GM12878 (cell line): ENCODE measurements at regions not wholly inside any gene's neighbourhood (a gene's known extent, or its start where the extent isn't known, plus 50 kb on each side); places are given as distances from the start of the nearest gene placed in this dataset.

ENCODE experiments used
- ATAC-seq: fragments of 200-7000 bp; cut with Tn5 transposase; 3 replicates; pipeline ENCODE4 v1.9.1; 2020; ENCODE audit warnings: mild to moderate bottlenecking, moderate library complexity
- BruUV-seq: library from RNA; stranded (reverse); fragments of 400-500 nt; replicated peaks from 2 replicates; lab custom pipeline; 2021; lab: Mats Ljungman, UMichigan
- CTCF ChIA-PET: fragments of 300-600 bp; sonication (Branson Sonifier 250); formaldehyde crosslinking; extraction: SDS; loops from one replicate; lab custom pipeline; 2021; ENCODE audit warnings: inconsistent platforms; lab: Yijun Ruan, JAX
- POLR2A ChIA-PET: fragments of 350-600 bp; formaldehyde crosslinking; extraction: SDS; loops from one replicate; lab custom pipeline; 2021; ENCODE audit warnings: inconsistent platforms; lab: Charles Lee
- RAD21 ChIA-PET: fragments of 300-600 bp; sonication (Branson Sonifier 250); formaldehyde crosslinking; loops from one replicate; lab custom pipeline; 2023; ENCODE audit warnings: antibody characterized with exemption; ENCODE audit not compliant: unreplicated experiment; lab: Charles Lee
- SMC1A ChIA-PET: fragments of 300-600 bp; sonication (Branson Sonifier 250); formaldehyde crosslinking; loops from one replicate; lab custom pipeline; 2023; ENCODE audit not compliant: unreplicated experiment, uncharacterized antibody; lab: Charles Lee
- DNase-seq: peaks from one replicate; pipeline ENCODE4 v3.0.0-alpha.2; 2011; ENCODE audit warnings: low read depth, low spot score
- FAIRE-seq: peaks from 3 replicates; lab custom pipeline; 2011; peaks lifted over from hg19 to GRCh38; lab: Jason Lieb, UNC
- H2AFZ ChIP-seq: 2 replicates; pipeline ENCODE4 v1.6.0; 2011; ENCODE audit warnings: low read depth, low read length, control low read depth; ENCODE audit not compliant: control insufficient read depth
- H3K27ac ChIP-seq: 2 replicates; pipeline ENCODE4 v1.5.1; 2011; ENCODE audit warnings: control low read depth; ENCODE audit not compliant: control insufficient read depth, insufficient read depth
- H3K27me3 ChIP-seq, 2 experiments: replicated peaks in 1 of 2; 2 replicates each; pipeline versions ENCODE4 v1.6.0 to v1.6.1; 2011; ENCODE audit warnings: low read length in 1 of 2; ENCODE audit not compliant: control insufficient read depth in 2 of 2, insufficient read depth in 2 of 2
- H3K36me3 ChIP-seq, 2 experiments: 2 replicates each; pipeline ENCODE4 v1.5.1; 2011; ENCODE audit warnings: low read length in 1 of 2; ENCODE audit not compliant: control insufficient read depth in 2 of 2, insufficient read depth in 2 of 2
- H3K4me1 ChIP-seq: 2 replicates; pipeline ENCODE4 v1.6.1; 2011; ENCODE audit warnings: mild to moderate bottlenecking, low read length, moderate library complexity, mixed read lengths; ENCODE audit not compliant: control insufficient read depth, insufficient read depth
- H3K4me2 ChIP-seq: 2 replicates; pipeline ENCODE4 v1.6.0; 2011; ENCODE audit warnings: control low read depth; ENCODE audit not compliant: control insufficient read depth, insufficient read depth
- H3K4me3 ChIP-seq: fragments of 200-600 bp; sonication (generic); 2 replicates; pipeline ENCODE4 v1.5.1; 2016
- H3K79me2 ChIP-seq: 2 replicates; pipeline ENCODE4 v1.6.0; 2011; ENCODE audit warnings: low read length; ENCODE audit not compliant: control insufficient read depth, insufficient read depth
- H3K9ac ChIP-seq: 2 replicates; pipeline ENCODE4 v1.8.0; 2011; ENCODE audit warnings: low read length, control low read depth, mixed read lengths; ENCODE audit not compliant: control insufficient read depth, insufficient read depth
- H3K9me3 ChIP-seq: replicated peaks from 3 replicates; pipeline ENCODE4 v1.5.1; 2011; ENCODE audit warnings: mild to moderate bottlenecking, low read length; ENCODE audit not compliant: control insufficient read depth, insufficient read depth
- H4K20me1 ChIP-seq: 2 replicates; pipeline ENCODE4 v1.6.0; 2011; ENCODE audit not compliant: control insufficient read depth, insufficient read depth
- BCL11A ChIP-seq: IDR thresholded peaks from 2 replicates; pipeline ENCODE4 v1.6.1; 2011; ENCODE audit warnings: low read depth, low read length
- CHD4 ChIP-seq: fragments of 200-600 bp; sonication (generic); IDR thresholded peaks from 2 replicates; pipeline ENCODE4 v1.6.1; 2016; ENCODE audit warnings: mild to moderate bottlenecking
- CREB1 ChIP-seq: IDR thresholded peaks from 2 replicates; pipeline ENCODE4 v1.6.1; 2012; ENCODE audit warnings: low read depth, mild to moderate bottlenecking, inconsistent platforms
- DPF2 ChIP-seq: fragments of 450-650 bp; IDR thresholded peaks from 2 replicates; pipeline ENCODE4 v1.6.1; 2017; ENCODE audit warnings: mild to moderate bottlenecking
- EGR1 ChIP-seq, 2 experiments: IDR thresholded peaks; 1 replicate in 1 of 2; 2 replicates in 1 of 2; pipeline ENCODE4 v1.6.1; 2011 to 2012; ENCODE audit warnings: low read depth in 2 of 2, low read length in 2 of 2, borderline replicate concordance in 1 of 2, mild to moderate bottlenecking in 1 of 2, moderate library complexity in 1 of 2
- JUNB ChIP-seq: IDR thresholded peaks from 2 replicates; pipeline ENCODE4 v1.6.1; 2016; ENCODE audit warnings: antibody characterized with exemption, mild to moderate bottlenecking
- KDM1A ChIP-seq: fragments of 200-600 bp; sonication (generic); IDR thresholded peaks from 2 replicates; pipeline ENCODE4 v1.6.1; 2016; ENCODE audit warnings: borderline replicate concordance
- KLF5 ChIP-seq: fragments of 450-650 bp; IDR thresholded peaks from 2 replicates; pipeline ENCODE4 v1.6.1; 2014; ENCODE audit warnings: mild to moderate bottlenecking; ENCODE audit not compliant: partially characterized antibody
- PBX3 ChIP-seq: IDR thresholded peaks from 2 replicates; pipeline ENCODE4 v1.6.1; 2011; ENCODE audit warnings: mild to moderate bottlenecking, low read depth, low read length, moderate library complexity; ENCODE audit not compliant: insufficient replicate concordance
- POU2F2 ChIP-seq: IDR thresholded peaks from 3 replicates; pipeline ENCODE4 v1.6.1; 2011; ENCODE audit warnings: low read depth, mild to moderate bottlenecking, low read length, borderline replicate concordance
- RBBP5 ChIP-seq: fragments of 200-600 bp; sonication (generic); conservative IDR thresholded peaks from 2 replicates; pipeline ENCODE4 v1.6.1; 2016
- STAT3 ChIP-seq: IDR thresholded peaks from 2 replicates; pipeline ENCODE4 v1.6.1; 2011; ENCODE audit warnings: low read depth, low read length, improper control_type of control experiment
- ZBED1 ChIP-seq: IDR thresholded peaks from 2 replicates; pipeline ENCODE4 v1.6.1; 2016; ENCODE audit warnings: borderline replicate concordance
- ZBTB33 ChIP-seq: fragments of 450-650 bp; IDR thresholded peaks from 2 replicates; pipeline ENCODE4 v1.6.1; 2017; ENCODE audit warnings: mild to moderate bottlenecking
- ZNF622 ChIP-seq: fragments of 450-650 bp; IDR thresholded peaks from 2 replicates; pipeline ENCODE4 v1.6.1; 2017; ENCODE audit warnings: mild to moderate bottlenecking, inconsistent platforms
- WGBS: methylation state at CpG from one replicate; pipeline ENCODE4 v1.1.6; 2016; ENCODE audit warnings: low lambda C conversion rate; ENCODE audit not compliant: insufficient replicate concordance, insufficient coverage; ENCODE audit errors: missing lambda C conversion rate; 5-methylcytosine and 5-hydroxymethylcytosine counted together
- in situ Hi-C: fragments of 300-500 bp; cut with MboI; formaldehyde crosslinking; loops from 9 replicates; pipeline ENCODE4 v1.14.3; 2018; ENCODE audit warnings: mixed read lengths
- intact Hi-C: fragments of 100-400 bp; cut with micrococcal nuclease; formaldehyde crosslinking; loops from one replicate; pipeline ENCODE4 v1.14.2; 2022; ENCODE audit not compliant: unreplicated experiment

- intact Hi-C loops, result no loop called here
- Histone ChIP-seq H3K9ac (no peak overlapping the region), H4K20me1 (no peaks in the 10 kb centered on the region), H3K4me2 (no peak overlapping the region), H3K79me2 (no peaks in the 10 kb centered on the region), H3K4me3 (no peak overlapping the region), H3K9me3 (no peaks in the 10 kb centered on the region; the same call in 1 of the 3 replicates), H3K36me3 (no peaks in the 10 kb centered on the region), H3K4me1 (no peaks in the 10 kb centered on the region), H3K27me3 (peaks cover 0 to 2% of the 10 kb centered on the region in 2 experiments; a peak in 1 of 4 replicates), H3K27ac (no peak overlapping the region), H2AFZ (no peak overlapping the region)
- TF ChIP-seq POU2F2, result no peak
- TF ChIP-seq STAT3, result no peak
- no peak for TF ChIP-seq ZBTB33
- TF ChIP-seq ZNF622, result no peak
- TF ChIP-seq KLF5, result no peak
- no peak for TF ChIP-seq KDM1A
- no peak for TF ChIP-seq CHD4
- no peak for TF ChIP-seq BCL11A
- no peak for TF ChIP-seq ZBED1
- TF ChIP-seq CREB1, result no peak
- TF ChIP-seq JUNB, result no peak
- TF ChIP-seq DPF2, result no peak
- TF ChIP-seq EGR1 (IDR thresholded peaks at IDR 0.05; ENCODE audit: borderline replicate concordance in 1 of 2, low read depth in 2 of 2, low read length in 2 of 2), result no peak
- TF ChIP-seq PBX3, result no peak
- TF ChIP-seq RBBP5, result no peak
- FAIRE-seq (no peak), ATAC-seq (no peak), DNase-seq (no peak)
- BruUV-seq, result no TSS peak
- RAD21 ChIA-PET, result interaction anchor here (1.2 kb wide), 1 partner anchor 14 kb away, joined by 4 read pairs; no protein-coding TSS in a partner anchor
- POLR2A ChIA-PET, result no interaction called here
- CTCF ChIA-PET, result interaction anchor here (0.9 to 1.3 kb wide), 4 partner anchors 8 to 205 kb away, joined by 3 to 4 read pairs (median 4); no protein-coding TSS in a partner anchor
- SMC1A ChIA-PET, result interaction anchor here (0.7 to 1.6 kb wide), 2 partner anchors 17 to 47 kb away, joined by 3 read pairs; no protein-coding TSS in a partner anchor
- in situ Hi-C loops, result no loop called here
- 0% methylated on average over 1 of the region's 1 CpG for WGBS
Observed at GRCh38 chr5:107310181-107310580, 360.6 kb downstream of the EFNA5 start.
